GM12878 (cell line): ENCODE measurements at regions not wholly inside any gene's neighbourhood (a gene's known extent, or its start where the extent isn't known, plus 50 kb on each side); places are given as distances from the start of the nearest gene placed in this dataset.

Source experiments
- ATAC-seq: fragments of 200-7000 bp; cut with Tn5 transposase; 3 replicates; pipeline ENCODE4 v1.9.1; 2020; ENCODE audit warnings: mild to moderate bottlenecking, moderate library complexity
- BruUV-seq: library from RNA; stranded (reverse); fragments of 400-500 nt; replicated peaks from 2 replicates; lab custom pipeline; 2021; lab: Mats Ljungman, UMichigan
- CTCF ChIA-PET: fragments of 300-600 bp; sonication (Branson Sonifier 250); formaldehyde crosslinking; extraction: SDS; loops from one replicate; lab custom pipeline; 2021; ENCODE audit warnings: inconsistent platforms; lab: Yijun Ruan, JAX
- POLR2A ChIA-PET: fragments of 350-600 bp; formaldehyde crosslinking; extraction: SDS; loops from one replicate; lab custom pipeline; 2021; ENCODE audit warnings: inconsistent platforms; lab: Charles Lee
- RAD21 ChIA-PET: fragments of 300-600 bp; sonication (Branson Sonifier 250); formaldehyde crosslinking; loops from one replicate; lab custom pipeline; 2023; ENCODE audit warnings: antibody characterized with exemption; ENCODE audit not compliant: unreplicated experiment; lab: Charles Lee
- SMC1A ChIA-PET: fragments of 300-600 bp; sonication (Branson Sonifier 250); formaldehyde crosslinking; loops from one replicate; lab custom pipeline; 2023; ENCODE audit not compliant: unreplicated experiment, uncharacterized antibody; lab: Charles Lee
- DNase-seq: peaks from one replicate; pipeline ENCODE4 v3.0.0-alpha.2; 2011; ENCODE audit warnings: low read depth, low spot score
- FAIRE-seq: peaks from 3 replicates; lab custom pipeline; 2011; peaks lifted over from hg19 to GRCh38; lab: Jason Lieb, UNC
- H2AFZ ChIP-seq: 2 replicates; pipeline ENCODE4 v1.6.0; 2011; ENCODE audit warnings: low read depth, low read length, control low read depth; ENCODE audit not compliant: control insufficient read depth
- H3K27ac ChIP-seq: 2 replicates; pipeline ENCODE4 v1.5.1; 2011; ENCODE audit warnings: control low read depth; ENCODE audit not compliant: control insufficient read depth, insufficient read depth
- H3K27me3 ChIP-seq, 2 experiments: replicated peaks in 1 of 2; 2 replicates each; pipeline versions ENCODE4 v1.6.0 to v1.6.1; 2011; ENCODE audit warnings: low read length in 1 of 2; ENCODE audit not compliant: control insufficient read depth in 2 of 2, insufficient read depth in 2 of 2
- H3K36me3 ChIP-seq, 2 experiments: 2 replicates each; pipeline ENCODE4 v1.5.1; 2011; ENCODE audit warnings: low read length in 1 of 2; ENCODE audit not compliant: control insufficient read depth in 2 of 2, insufficient read depth in 2 of 2
- H3K4me1 ChIP-seq: 2 replicates; pipeline ENCODE4 v1.6.1; 2011; ENCODE audit warnings: mild to moderate bottlenecking, low read length, moderate library complexity, mixed read lengths; ENCODE audit not compliant: control insufficient read depth, insufficient read depth
- H3K4me2 ChIP-seq: 2 replicates; pipeline ENCODE4 v1.6.0; 2011; ENCODE audit warnings: control low read depth; ENCODE audit not compliant: control insufficient read depth, insufficient read depth
- H3K4me3 ChIP-seq: fragments of 200-600 bp; sonication (generic); 2 replicates; pipeline ENCODE4 v1.5.1; 2016
- H3K79me2 ChIP-seq: 2 replicates; pipeline ENCODE4 v1.6.0; 2011; ENCODE audit warnings: low read length; ENCODE audit not compliant: control insufficient read depth, insufficient read depth
- H3K9ac ChIP-seq: 2 replicates; pipeline ENCODE4 v1.8.0; 2011; ENCODE audit warnings: low read length, control low read depth, mixed read lengths; ENCODE audit not compliant: control insufficient read depth, insufficient read depth
- H3K9me3 ChIP-seq: replicated peaks from 3 replicates; pipeline ENCODE4 v1.5.1; 2011; ENCODE audit warnings: mild to moderate bottlenecking, low read length; ENCODE audit not compliant: control insufficient read depth, insufficient read depth
- H4K20me1 ChIP-seq: 2 replicates; pipeline ENCODE4 v1.6.0; 2011; ENCODE audit not compliant: control insufficient read depth, insufficient read depth
- NFXL1 ChIP-seq: fragments of 450-650 bp; IDR thresholded peaks from 2 replicates; pipeline ENCODE4 v1.6.1; 2017; ENCODE audit warnings: antibody characterized with exemption, mild to moderate bottlenecking, borderline replicate concordance
- RUNX3 ChIP-seq: IDR thresholded peaks from 2 replicates; pipeline ENCODE4 v1.6.1; 2012; ENCODE audit warnings: low read length, inconsistent platforms
- SMC3 ChIP-seq: IDR thresholded peaks from 2 replicates; pipeline ENCODE4 v1.6.1; 2011; ENCODE audit warnings: low read length, improper control_type of control experiment, borderline replicate concordance
- SPI1 ChIP-seq: IDR thresholded peaks from 2 replicates; pipeline ENCODE4 v1.6.1; 2011; ENCODE audit warnings: low read depth, mild to moderate bottlenecking, low read length, moderate library complexity, borderline replicate concordance; ENCODE audit not compliant: insufficient read depth
- USF1 ChIP-seq: IDR thresholded peaks from 2 replicates; pipeline ENCODE4 v1.6.1; 2011; ENCODE audit warnings: borderline replicate concordance, low read depth, mild to moderate bottlenecking, moderate library complexity, mixed read lengths, low read length; ENCODE audit not compliant: insufficient read depth; ENCODE audit errors: extremely low read length
- WGBS: methylation state at CpG from one replicate; pipeline ENCODE4 v1.1.6; 2016; ENCODE audit warnings: low lambda C conversion rate; ENCODE audit not compliant: insufficient replicate concordance, insufficient coverage; ENCODE audit errors: missing lambda C conversion rate; 5-methylcytosine and 5-hydroxymethylcytosine counted together
- in situ Hi-C: fragments of 300-500 bp; cut with MboI; formaldehyde crosslinking; loops from 9 replicates; pipeline ENCODE4 v1.14.3; 2018; ENCODE audit warnings: mixed read lengths
- intact Hi-C: fragments of 100-400 bp; cut with micrococcal nuclease; formaldehyde crosslinking; loops from one replicate; pipeline ENCODE4 v1.14.2; 2022; ENCODE audit not compliant: unreplicated experiment
- TF ChIP-seq, protein P1 (sequence below): fragments of 450-650 bp; IDR thresholded peaks from 2 replicates; pipeline ENCODE4 v1.6.1; 2014; ENCODE audit warnings: mild to moderate bottlenecking

DNA sequence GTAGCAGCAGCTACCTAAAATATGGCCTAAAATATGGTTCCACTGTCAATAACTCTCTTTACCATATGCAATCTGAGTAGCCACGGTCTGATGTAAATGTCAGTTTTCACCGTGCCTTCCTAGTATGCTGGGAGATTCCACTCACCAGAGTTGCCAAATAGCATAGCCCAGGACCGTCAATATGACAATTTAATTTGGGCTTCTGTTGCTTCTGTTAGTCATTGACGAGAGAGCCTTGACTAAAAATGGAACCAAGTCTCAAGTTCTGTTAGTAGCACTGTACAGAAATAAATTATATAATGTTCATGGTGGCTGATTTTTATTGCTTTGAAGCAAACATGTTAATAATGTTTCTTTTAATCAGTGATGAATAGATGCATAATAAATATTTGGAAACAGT lies 348.4 kb downstream of the BCAT1 start:
- H3K9ac ChIP-seq: no peak overlapping the region
- no peak for ATAC-seq
- FAIRE-seq: no peak
- no peaks in the 10 kb centered on the region for H3K4me1 ChIP-seq
- BruUV-seq: no TSS peak
- ChIA-PET CTCF (no interaction called here), POLR2A (no interaction called here), RAD21 (no interaction called here), SMC1A (interaction anchor here (0.9 kb wide), 1 partner anchor 25 kb away, joined by 3 read pairs; no protein-coding TSS in a partner anchor)
- H3K27ac ChIP-seq: no peak overlapping the region
- H3K36me3 ChIP-seq: no peaks in the 10 kb centered on the region
- H3K79me2 ChIP-seq: no peaks in the 10 kb centered on the region
- 14% methylated on average over 4 of the region's 4 CpGs for WGBS
- in situ Hi-C loops: no loop called here
- no peaks in the 10 kb centered on the region for H3K27me3 ChIP-seq
- intact Hi-C loops: loop anchor here (5.0 kb wide), 1 partner anchor 1393 kb away; no protein-coding TSS in a partner anchor
- H2AFZ ChIP-seq: no peak overlapping the region
- DNase-seq: no peak
- TF ChIP-seq NFXL1: no peak
- no peaks in the 10 kb centered on the region for H4K20me1 ChIP-seq
- no peaks in the 10 kb centered on the region for H3K9me3 ChIP-seq
- H3K4me3 ChIP-seq: no peak overlapping the region
- H3K4me2 ChIP-seq: no peak overlapping the region

- Histone ChIP-seq H3K27me3 (no peaks in the 10 kb centered on the region), H3K4me1 (no peaks in the 10 kb centered on the region), H3K9ac (no peak overlapping the region), H3K4me3 (no peak overlapping the region), H3K4me2 (no peak overlapping the region), H3K9me3 (no peaks in the 10 kb centered on the region), H2AFZ (no peak overlapping the region), H3K36me3 (no peaks in the 10 kb centered on the region), H4K20me1 (no peaks in the 10 kb centered on the region), H3K27ac (no peak overlapping the region), H3K79me2 (no peaks in the 10 kb centered on the region)
- ChIA-PET CTCF (no interaction called here), POLR2A (no interaction called here), SMC1A (interaction anchor here (0.9 to 1.8 kb wide), 2 partner anchors 26 to 587 kb away, joined by 3 to 5 read pairs; no protein-coding TSS in a partner anchor), RAD21 (no interaction called here)
- no peak for ATAC-seq
- BruUV-seq: no TSS peak
- DNase-seq: no peak
- in situ Hi-C loops: no loop called here
- intact Hi-C loops: loop anchor here (5.0 kb wide), 4 partner anchors 133 to 1392 kb away; no protein-coding TSS in a partner anchor
- WGBS: 3% methylated on average over 5 of the region's 5 CpGs
- no peak for TF ChIP-seq USF1
- TF ChIP-seq SPI1: 0 out of 2 replicates have a peak, but pooled peaks have one; percentile 38
- no peak for TF ChIP-seq SMC3
- TF ChIP-seq, protein P1, sequence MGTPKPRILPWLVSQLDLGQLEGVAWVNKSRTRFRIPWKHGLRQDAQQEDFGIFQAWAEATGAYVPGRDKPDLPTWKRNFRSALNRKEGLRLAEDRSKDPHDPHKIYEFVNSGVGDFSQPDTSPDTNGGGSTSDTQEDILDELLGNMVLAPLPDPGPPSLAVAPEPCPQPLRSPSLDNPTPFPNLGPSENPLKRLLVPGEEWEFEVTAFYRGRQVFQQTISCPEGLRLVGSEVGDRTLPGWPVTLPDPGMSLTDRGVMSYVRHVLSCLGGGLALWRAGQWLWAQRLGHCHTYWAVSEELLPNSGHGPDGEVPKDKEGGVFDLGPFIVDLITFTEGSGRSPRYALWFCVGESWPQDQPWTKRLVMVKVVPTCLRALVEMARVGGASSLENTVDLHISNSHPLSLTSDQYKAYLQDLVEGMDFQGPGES: no peak
- 0 out of 2 replicates have a peak, but pooled peaks have one; percentile 13 for TF ChIP-seq RUNX3
- FAIRE-seq: no peak
These were observed 349.2 kb downstream of the BCAT1 start for GRCh38 chr12:24599736-24600135.
